ENCODE measurements at regions not wholly inside any gene's neighbourhood (a gene's known extent, or its start where the extent isn't known, plus 50 kb on each side); places are given as distances from the start of the nearest gene placed in this dataset.

- no peak for DNase-seq (ENCODE audit: low read depth)
Observed at GRCh38 chr4:41390661-41391060, 133.9 kb downstream of the UCHL1 start.

- no peak for DNase-seq (ENCODE audit: low read depth)
Observed at GRCh38 chr4:41391271-41391670, 134.5 kb downstream of the UCHL1 start.

GRCh38 chr4:41394481-41394894, 137.8 kb downstream of the UCHL1 start:
- no peak for DNase-seq (ENCODE audit: low read depth)

GRCh38 chr4:41396214-41396613, 139.5 kb downstream of the UCHL1 start:
- DNase-seq (ENCODE audit: low read depth): no peak

- no peak for DNase-seq (ENCODE audit: low read depth)
Observed at GRCh38 chr4:41396869-41397268, 140.1 kb downstream of the UCHL1 start.

GRCh38 chr4:41399231-41399630, 138.7 kb upstream of the LIMCH1 start:
- no peak for DNase-seq (ENCODE audit: low read depth)

- no peak for DNase-seq (ENCODE audit: low read depth)
Observed at GRCh38 chr4:41400296-41400695, 137.7 kb upstream of the LIMCH1 start.

- no peak for DNase-seq (ENCODE audit: low read depth)
Observed at GRCh38 chr4:41405464-41406112, 132.4 kb upstream of the LIMCH1 start.

- DNase-seq (ENCODE audit: low read depth): no peak
Observed at GRCh38 chr4:41406113-41406516, 131.8 kb upstream of the LIMCH1 start.

- DNase-seq (ENCODE audit: low read depth): no peak
Observed at GRCh38 chr4:41408150-41408549, 129.8 kb upstream of the LIMCH1 start.

GRCh38 chr4:41408859-41409593, 128.9 kb upstream of the LIMCH1 start:
- DNase-seq (ENCODE audit: low read depth): no peak

GRCh38 chr4:41409594-41409895, 128.4 kb upstream of the LIMCH1 start:
- no peak for DNase-seq (ENCODE audit: low read depth)

GRCh38 chr4:41410049-41410448, 127.9 kb upstream of the LIMCH1 start:
- DNase-seq (ENCODE audit: low read depth): no peak

GRCh38 chr4:41413670-41414411, 124.1 kb upstream of the LIMCH1 start:
- no peak for DNase-seq (ENCODE audit: low read depth)

GRCh38 chr4:41414412-41414779, 123.6 kb upstream of the LIMCH1 start:
- DNase-seq (ENCODE audit: low read depth): no peak

- no peak for DNase-seq (ENCODE audit: low read depth)
Observed at GRCh38 chr4:41418444-41418843, 119.5 kb upstream of the LIMCH1 start.

- DNase-seq (ENCODE audit: low read depth): no peak
Observed at GRCh38 chr4:41420541-41420940, 117.4 kb upstream of the LIMCH1 start.

- DNase-seq (ENCODE audit: low read depth): no peak
Observed at GRCh38 chr4:41423117-41423516, 114.8 kb upstream of the LIMCH1 start.

GRCh38 chr4:41424522-41424921, 113.4 kb upstream of the LIMCH1 start:
- DNase-seq (ENCODE audit: low read depth): no peak

GRCh38 chr4:41425650-41426049, 112.3 kb upstream of the LIMCH1 start:
- no peak for DNase-seq (ENCODE audit: low read depth)

- DNase-seq (ENCODE audit: low read depth): no peak
Observed at GRCh38 chr4:41426539-41426938, 111.4 kb upstream of the LIMCH1 start.

GRCh38 chr4:41427306-41427882, 110.6 kb upstream of the LIMCH1 start:
- no peak for DNase-seq (ENCODE audit: low read depth)
